ENCODE measurements at regions not wholly inside any gene's neighbourhood (a gene's known extent, or its start where the extent isn't known, plus 50 kb on each side); places are given as distances from the start of the nearest gene placed in this dataset.

DNA sequence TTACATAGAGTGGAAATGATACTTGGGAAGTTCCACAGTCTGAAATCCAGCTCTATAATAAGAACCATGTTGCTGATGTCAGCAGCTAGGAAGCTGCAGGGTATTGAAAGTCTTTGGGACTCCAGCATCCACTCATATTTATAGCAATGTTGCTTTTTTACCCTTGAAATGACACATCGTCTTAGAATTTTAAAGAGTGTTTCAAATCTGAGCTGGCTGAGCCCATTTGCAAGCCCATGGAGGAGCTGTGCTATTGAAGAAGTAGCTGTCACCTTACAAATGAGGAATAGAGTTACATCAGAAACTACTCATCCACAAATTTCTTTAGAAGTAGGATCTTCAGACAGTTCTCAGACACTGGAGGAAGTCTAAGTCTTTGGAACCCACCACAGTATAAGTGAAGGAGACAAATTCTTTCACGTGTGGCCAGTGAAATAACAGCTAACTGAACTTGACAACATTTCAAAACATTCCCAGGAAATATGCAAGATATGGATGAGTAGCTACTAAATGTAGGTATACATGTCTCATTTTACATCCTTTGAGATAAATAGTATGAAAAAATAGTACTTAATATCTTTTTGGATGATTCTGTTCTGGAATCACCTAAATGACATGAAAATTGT lies 203.6 kb downstream of the ZNF365 start:
- H3K27ac ChIP-seq (ENCODE audit: control insufficient read depth, insufficient read depth, low read length), result no peak overlapping the region
- no peak overlapping the region for H3K4me3 ChIP-seq (ENCODE audit: control insufficient read depth in 2 of 3, extremely low read depth in 1 of 3, insufficient read depth in 2 of 3, low read depth in 1 of 3, low read length in 3 of 3)
- dilution Hi-C loops (cut with MboI; ENCODE audit: extremely low pct_ligation_motif_present, low sequenced_read_pairs), result no loop called here
- DNase-seq (ENCODE audit: low read depth, low spot score) (no peak), FAIRE-seq (no peak)
- H3K9ac ChIP-seq (ENCODE audit: control insufficient read depth, extremely low read depth, insufficient read depth, low read length), result no peak overlapping the region
- H3K4me2 ChIP-seq (ENCODE audit: control insufficient read depth, extremely low read depth, insufficient read depth, low read depth, low read length), result no peak overlapping the region
- H3K9me1 ChIP-seq (ENCODE audit: control insufficient read depth, extremely low read depth, insufficient read depth, low read length), result no peaks in the 10 kb centered on the region
- TF ChIP-seq, protein P1, sequence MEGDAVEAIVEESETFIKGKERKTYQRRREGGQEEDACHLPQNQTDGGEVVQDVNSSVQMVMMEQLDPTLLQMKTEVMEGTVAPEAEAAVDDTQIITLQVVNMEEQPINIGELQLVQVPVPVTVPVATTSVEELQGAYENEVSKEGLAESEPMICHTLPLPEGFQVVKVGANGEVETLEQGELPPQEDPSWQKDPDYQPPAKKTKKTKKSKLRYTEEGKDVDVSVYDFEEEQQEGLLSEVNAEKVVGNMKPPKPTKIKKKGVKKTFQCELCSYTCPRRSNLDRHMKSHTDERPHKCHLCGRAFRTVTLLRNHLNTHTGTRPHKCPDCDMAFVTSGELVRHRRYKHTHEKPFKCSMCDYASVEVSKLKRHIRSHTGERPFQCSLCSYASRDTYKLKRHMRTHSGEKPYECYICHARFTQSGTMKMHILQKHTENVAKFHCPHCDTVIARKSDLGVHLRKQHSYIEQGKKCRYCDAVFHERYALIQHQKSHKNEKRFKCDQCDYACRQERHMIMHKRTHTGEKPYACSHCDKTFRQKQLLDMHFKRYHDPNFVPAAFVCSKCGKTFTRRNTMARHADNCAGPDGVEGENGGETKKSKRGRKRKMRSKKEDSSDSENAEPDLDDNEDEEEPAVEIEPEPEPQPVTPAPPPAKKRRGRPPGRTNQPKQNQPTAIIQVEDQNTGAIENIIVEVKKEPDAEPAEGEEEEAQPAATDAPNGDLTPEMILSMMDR (optimal IDR thresholded peaks at IDR 0.05 in 1 of 3, IDR thresholded peaks at IDR 0.05 in 1 of 3, conservative IDR thresholded peaks at IDR 0.05 in 1 of 3; ENCODE audit: extremely low read depth in 1 of 3, insufficient read depth in 2 of 3, low read length in 3 of 3), result no peak
- no peak for TF ChIP-seq EZH2 (IDR thresholded peaks at IDR 0.05; ENCODE audit: low read length)
- no peaks in the 10 kb centered on the region for H3K79me2 ChIP-seq (ENCODE audit: control insufficient read depth, insufficient read depth, low read length)
- peaks cover 11% of the 10 kb centered on the region for H3K27me3 ChIP-seq (ENCODE audit: control insufficient read depth, extremely low read depth, insufficient read depth, low read length)
- no peaks in the 10 kb centered on the region for H3K36me3 ChIP-seq (ENCODE audit: control insufficient read depth in 2 of 2, extremely low read depth in 1 of 2, insufficient read depth in 2 of 2, low read length in 2 of 2)
- H2AFZ ChIP-seq (ENCODE audit: control insufficient read depth, low read length), result no peak overlapping the region
- no peaks in the 10 kb centered on the region for H3K9me3 ChIP-seq (ENCODE audit: control insufficient read depth, low read depth, low read length)
- peaks cover 3% of the 10 kb centered on the region for H3K4me1 ChIP-seq (ENCODE audit: control insufficient read depth, extremely low read depth, insufficient read depth, low read length)
- H4K20me1 ChIP-seq (ENCODE audit: control insufficient read depth, extremely low read depth, insufficient read depth, low read length), result no peaks in the 10 kb centered on the region

DNA sequence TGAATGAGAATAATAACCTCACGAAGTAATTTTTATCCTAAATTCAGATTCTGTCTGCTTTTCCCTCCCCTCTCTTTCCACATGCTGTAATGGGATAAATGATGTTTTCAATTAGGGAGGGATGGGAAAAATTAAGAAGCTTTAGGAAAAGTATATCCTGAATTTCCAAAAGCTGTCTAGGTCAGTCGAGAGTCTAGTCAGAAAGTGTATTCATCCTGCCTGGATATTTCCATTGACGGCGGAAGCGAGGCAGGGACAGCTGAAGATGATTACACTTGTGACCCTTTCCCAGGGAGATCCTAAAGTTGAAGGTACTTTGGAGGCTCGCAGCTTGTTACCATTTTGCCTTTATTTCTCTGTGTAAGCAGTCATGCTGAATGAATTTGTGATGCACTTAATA lies 204.1 kb downstream of the ZNF365 start:
- Histone ChIP-seq H3K4me2 (ENCODE audit: control insufficient read depth, extremely low read depth, insufficient read depth, low read depth, low read length) (no peak overlapping the region), H3K9me1 (ENCODE audit: control insufficient read depth, extremely low read depth, insufficient read depth, low read length) (no peaks in the 10 kb centered on the region), H3K27ac (ENCODE audit: control insufficient read depth, insufficient read depth, low read length) (no peak overlapping the region), H4K20me1 (ENCODE audit: control insufficient read depth, extremely low read depth, insufficient read depth, low read length) (no peaks in the 10 kb centered on the region), H2AFZ (ENCODE audit: control insufficient read depth, low read length) (no peak overlapping the region), H3K79me2 (ENCODE audit: control insufficient read depth, insufficient read depth, low read length) (no peaks in the 10 kb centered on the region), H3K27me3 (ENCODE audit: control insufficient read depth, extremely low read depth, insufficient read depth, low read length) (peaks cover 8% of the 10 kb centered on the region), H3K4me3 (ENCODE audit: control insufficient read depth in 2 of 3, extremely low read depth in 1 of 3, insufficient read depth in 2 of 3, low read depth in 1 of 3, low read length in 3 of 3) (no peak overlapping the region), H3K9me3 (ENCODE audit: control insufficient read depth, low read depth, low read length) (no peaks in the 10 kb centered on the region), H3K4me1 (ENCODE audit: control insufficient read depth, extremely low read depth, insufficient read depth, low read length) (peaks cover 8% of the 10 kb centered on the region), H3K9ac (ENCODE audit: control insufficient read depth, extremely low read depth, insufficient read depth, low read length) (no peak overlapping the region), H3K36me3 (ENCODE audit: control insufficient read depth in 2 of 2, extremely low read depth in 1 of 2, insufficient read depth in 2 of 2, low read length in 2 of 2) (no peaks in the 10 kb centered on the region)
- DNase-seq (ENCODE audit: low read depth, low spot score) (no peak), FAIRE-seq (no peak)
- dilution Hi-C loops (cut with MboI; ENCODE audit: extremely low pct_ligation_motif_present, low sequenced_read_pairs), result no loop called here
- TF ChIP-seq, protein P1 (optimal IDR thresholded peaks at IDR 0.05 in 1 of 3, IDR thresholded peaks at IDR 0.05 in 1 of 3, conservative IDR thresholded peaks at IDR 0.05 in 1 of 3; ENCODE audit: extremely low read depth in 1 of 3, insufficient read depth in 2 of 3, low read length in 3 of 3), result no peak
- TF ChIP-seq EZH2 (IDR thresholded peaks at IDR 0.05; ENCODE audit: low read length), result no peak
